Neuronal stem cell (in vitro differentiated cells): ENCODE measurements at regions not wholly inside any gene's neighbourhood (a gene's known extent, or its start where the extent isn't known, plus 50 kb on each side); places are given as distances from the start of the nearest gene placed in this dataset.

Source experiments
- DNase-seq: peaks from one replicate; pipeline ENCODE4 v3.0.0-alpha.2; 2013; ENCODE audit warnings: low spot score
- H2AFZ ChIP-seq: one replicate; pipeline ENCODE4 v1.6.1; 2013; ENCODE audit warnings: mild to moderate bottlenecking, low read length, inconsistent platforms
- H2AK5ac ChIP-seq: 2 replicates; pipeline ENCODE4 v1.6.1; 2013; ENCODE audit warnings: low read depth, mild to moderate bottlenecking, inconsistent platforms, low read length, moderate library complexity, mixed read lengths
- H2BK120ac ChIP-seq: 2 replicates; pipeline ENCODE4 v1.6.1; 2013; ENCODE audit warnings: low read depth, mild to moderate bottlenecking, inconsistent platforms, low read length, moderate library complexity, mixed read lengths
- H2BK12ac ChIP-seq: one replicate; pipeline ENCODE4 v1.6.1; 2013; ENCODE audit warnings: low read length, inconsistent platforms
- H2BK15ac ChIP-seq: 2 replicates; pipeline ENCODE4 v1.6.1; 2013; ENCODE audit warnings: mild to moderate bottlenecking, low read length, inconsistent platforms, mixed read lengths
- H2BK5ac ChIP-seq: one replicate; pipeline ENCODE4 v1.6.1; 2013; ENCODE audit warnings: inconsistent platforms, mild to moderate bottlenecking, low read length, moderate library complexity
- H3K14ac ChIP-seq: one replicate; pipeline ENCODE4 v1.6.1; 2013; ENCODE audit warnings: low read length, inconsistent platforms
- H3K18ac ChIP-seq: 2 replicates; pipeline ENCODE4 v1.6.1; 2013; ENCODE audit warnings: low read length, inconsistent platforms
- H3K23ac ChIP-seq: 2 replicates; pipeline ENCODE4 v1.6.1; 2013; ENCODE audit warnings: low read depth, mild to moderate bottlenecking, mixed read lengths, low read length, inconsistent platforms; ENCODE audit not compliant: poor library complexity
- H3K27ac ChIP-seq: replicated peaks from 3 replicates; pipeline ENCODE4 v1.5.1; 2013; ENCODE audit warnings: low read length, inconsistent platforms
- H3K27me3 ChIP-seq, 3 experiments: 2 replicates each; pipeline ENCODE4 v1.6.1; 2013; ENCODE audit warnings: low read length in 3 of 3, mild to moderate bottlenecking in 2 of 3, inconsistent platforms in 1 of 3, low read depth in 1 of 3, mixed read lengths in 1 of 3, moderate library complexity in 1 of 3; ENCODE audit not compliant: control insufficient read depth in 3 of 3, insufficient read depth in 3 of 3
- H3K36me3 ChIP-seq, 2 donors: replicated peaks in 1 of 2; 2 replicates each; pipeline ENCODE4 v1.6.1; 2013; ENCODE audit warnings: low read length in 2 of 2; ENCODE audit not compliant: control insufficient read depth in 2 of 2, insufficient read depth in 2 of 2
- H3K4ac ChIP-seq: 2 replicates; pipeline ENCODE4 v1.6.1; 2013; ENCODE audit warnings: inconsistent platforms, mild to moderate bottlenecking, low read length, moderate library complexity
- H3K4me1 ChIP-seq, 2 donors: 1 replicate in 1 of 2; 2 replicates in 1 of 2; pipeline ENCODE4 v1.6.1; 2013; ENCODE audit warnings: low read length in 2 of 2, low read depth in 1 of 2; ENCODE audit not compliant: control insufficient read depth in 2 of 2, insufficient read depth in 1 of 2
- H3K4me2 ChIP-seq: one replicate; pipeline ENCODE4 v1.6.1; 2013; ENCODE audit warnings: mild to moderate bottlenecking, low read length, inconsistent platforms; ENCODE audit not compliant: insufficient read depth, poor library complexity, severe bottlenecking
- H3K4me3 ChIP-seq, 2 donors: 2 replicates each; pipeline ENCODE4 v1.5.1; 2013; ENCODE audit warnings: low read length in 2 of 2, mild to moderate bottlenecking in 2 of 2, inconsistent platforms in 1 of 2, moderate library complexity in 1 of 2
- H3K79me1 ChIP-seq: one replicate; pipeline ENCODE4 v1.6.1; 2013; ENCODE audit warnings: low read depth, mild to moderate bottlenecking, inconsistent platforms, low read length, moderate library complexity
- H3K9ac ChIP-seq: one replicate; pipeline ENCODE4 v1.6.1; 2013; ENCODE audit warnings: mild to moderate bottlenecking, low read depth, low read length, inconsistent platforms; ENCODE audit not compliant: poor library complexity
- H3K9me3 ChIP-seq, 2 donors: replicated peaks in 1 of 2; 2 replicates each; pipeline versions ENCODE3 to v1.6.1; 2013; ENCODE audit warnings: low read length in 2 of 2, mild to moderate bottlenecking in 2 of 2, inconsistent platforms in 1 of 2, low read depth in 1 of 2, mixed read lengths in 1 of 2, moderate library complexity in 1 of 2; ENCODE audit not compliant: control insufficient read depth in 2 of 2, insufficient read depth in 1 of 2
- H4K8ac ChIP-seq: one replicate; pipeline ENCODE4 v1.6.1; 2013; ENCODE audit warnings: low read depth, mild to moderate bottlenecking, inconsistent platforms, low read length, moderate library complexity
- H4K91ac ChIP-seq: one replicate; pipeline ENCODE4 v1.6.1; 2013; ENCODE audit warnings: low read length, low read depth, mild to moderate bottlenecking, inconsistent platforms; ENCODE audit not compliant: poor library complexity
- WGBS, 2 donors: extraction: QIAGEN DNeasy Blood & Tissue Kit; methylation state at CpG; one replicate each; pipeline ENCODE4 v1.1.7; 2013; ENCODE audit warnings: missing lambda C conversion rate in 2 of 2, mixed read lengths in 1 of 2; ENCODE audit not compliant: insufficient read length in 2 of 2, insufficient replicate concordance in 1 of 2; ENCODE audit errors: extremely low coverage in 2 of 2; 5-methylcytosine and 5-hydroxymethylcytosine counted together

DNA sequence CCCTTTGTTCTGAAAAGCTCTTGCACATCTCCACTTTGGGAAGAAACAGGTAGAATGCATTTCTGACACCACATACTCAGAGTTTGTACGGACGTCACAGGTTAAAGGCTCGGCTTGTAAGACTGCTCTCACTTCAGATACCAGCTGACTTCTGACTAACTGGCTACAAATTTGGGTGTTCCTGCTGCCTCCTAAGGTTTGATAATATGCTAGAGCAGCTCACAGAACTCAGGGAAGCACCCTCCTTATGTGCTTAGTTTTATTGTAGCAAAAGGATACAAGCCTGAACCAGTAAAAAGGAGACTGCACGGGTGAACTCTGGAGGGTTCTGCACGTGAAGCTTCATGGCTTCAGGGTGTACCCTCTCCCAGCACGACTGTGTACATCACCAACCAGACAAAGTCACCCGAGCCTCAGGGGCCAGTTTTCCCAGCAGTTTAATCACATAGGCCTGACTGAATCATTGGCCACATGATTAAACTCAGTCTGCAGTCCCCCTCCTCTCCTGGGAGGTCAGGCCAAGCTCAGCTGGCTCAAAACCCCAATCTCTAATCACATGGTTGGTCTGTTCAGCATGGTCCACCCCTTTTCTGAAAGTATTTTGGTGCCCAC, 749.5 kb upstream of the RAB6C start:
- H4K91ac ChIP-seq, result no peak overlapping the region
- H3K4me2 ChIP-seq, result no peak overlapping the region
- no peak overlapping the region for H3K4ac ChIP-seq
- H2BK15ac ChIP-seq, result no peak overlapping the region
- H2AK5ac ChIP-seq, result no peak overlapping the region
- no peak overlapping the region for H2BK5ac ChIP-seq
- WGBS, 2 donors, result no CpG with 5 or more reads among the region's 7 CpGs
- H3K36me3 ChIP-seq, result no peaks in the 10 kb centered on the region
- H3K23ac ChIP-seq, result no peak overlapping the region
- no peaks in the 10 kb centered on the region for H3K27me3 ChIP-seq
- no peaks in the 10 kb centered on the region for H3K9me3 ChIP-seq
- H3K4me1 ChIP-seq, result no peaks in the 10 kb centered on the region
- DNase-seq, result no peak
- no peak overlapping the region for H3K27ac ChIP-seq
- no peak overlapping the region for H3K14ac ChIP-seq
- no peak overlapping the region for H3K18ac ChIP-seq
- no peak overlapping the region for H3K9ac ChIP-seq
- H2AFZ ChIP-seq, result no peak overlapping the region
- H2BK12ac ChIP-seq, result no peak overlapping the region
- H2BK120ac ChIP-seq, result no peak overlapping the region
- no peaks in the 10 kb centered on the region for H3K79me1 ChIP-seq
- H4K8ac ChIP-seq, result no peak overlapping the region
- H3K4me3 ChIP-seq, result no peak overlapping the region

DNA sequence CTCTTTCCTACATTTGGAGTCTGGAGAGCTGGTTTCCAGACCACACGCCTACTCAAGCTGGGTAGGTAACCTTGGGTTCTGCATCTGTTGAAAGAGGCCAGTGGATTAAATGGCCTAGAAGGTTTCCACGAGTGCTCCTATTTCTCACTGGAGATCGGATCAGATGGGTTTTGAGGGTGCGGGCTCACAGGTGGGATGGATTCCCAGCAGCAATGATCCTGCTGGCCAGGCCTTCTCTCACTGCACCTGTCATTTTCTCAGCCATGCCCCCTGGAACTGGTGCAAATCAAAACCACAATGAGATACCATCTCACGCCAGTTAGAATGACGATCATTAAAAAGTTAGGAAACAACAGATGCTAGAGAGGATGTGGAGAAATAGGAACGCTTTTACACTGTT, 747.5 kb upstream of the RAB6C start:
- H3K4me3 ChIP-seq, result no peak overlapping the region
- H3K4ac ChIP-seq, result no peak overlapping the region
- no CpG with 5 or more reads among the region's 7 CpGs for WGBS, 2 donors
- H3K79me1 ChIP-seq, result no peaks in the 10 kb centered on the region
- H2AFZ ChIP-seq, result no peak overlapping the region
- no peaks in the 10 kb centered on the region for H3K27me3 ChIP-seq
- H3K4me1 ChIP-seq, result no peaks in the 10 kb centered on the region
- no peak overlapping the region for H2BK5ac ChIP-seq
- no peak for DNase-seq
- no peak overlapping the region for H3K27ac ChIP-seq
- H2BK12ac ChIP-seq, result no peak overlapping the region
- no peak overlapping the region for H2BK120ac ChIP-seq
- H4K91ac ChIP-seq, result no peak overlapping the region
- H2BK15ac ChIP-seq, result no peak overlapping the region
- H3K4me2 ChIP-seq, result no peak overlapping the region
- no peak overlapping the region for H3K9ac ChIP-seq
- H3K14ac ChIP-seq, result no peak overlapping the region
- no peak overlapping the region for H4K8ac ChIP-seq
- H3K36me3 ChIP-seq, result no peaks in the 10 kb centered on the region
- no peak overlapping the region for H2AK5ac ChIP-seq
- no peaks in the 10 kb centered on the region for H3K9me3 ChIP-seq
- H3K18ac ChIP-seq, result no peak overlapping the region
- no peak overlapping the region for H3K23ac ChIP-seq

GRCh38 chr2:129233166-129233565, 746.3 kb upstream of the RAB6C start:
- no CpG with 5 or more reads among the region's 9 CpGs for whole genome bisulfite sequencing, 2 donors
- no peak overlapping the region for H4K91ac ChIP-seq
- no peak overlapping the region for H3K4me3 ChIP-seq
- no peaks in the 10 kb centered on the region for H3K79me1 ChIP-seq
- no peak overlapping the region for H3K23ac ChIP-seq
- H2BK12ac ChIP-seq, result no peak overlapping the region
- H3K4me1 ChIP-seq, result no peaks in the 10 kb centered on the region
- H3K4me2 ChIP-seq, result no peak overlapping the region
- no peaks in the 10 kb centered on the region for H3K27me3 ChIP-seq
- no peak overlapping the region for H2AK5ac ChIP-seq
- no peak overlapping the region for H2AFZ ChIP-seq
- DNase-seq, result no peak
- no peak overlapping the region for H3K4ac ChIP-seq
- H4K8ac ChIP-seq, result no peak overlapping the region
- H2BK15ac ChIP-seq, result no peak overlapping the region
- H2BK120ac ChIP-seq, result no peak overlapping the region
- no peak overlapping the region for H3K27ac ChIP-seq
- no peaks in the 10 kb centered on the region for H3K36me3 ChIP-seq
- no peak overlapping the region for H3K9ac ChIP-seq
- no peak overlapping the region for H3K18ac ChIP-seq
- no peak overlapping the region for H2BK5ac ChIP-seq
- H3K14ac ChIP-seq, result no peak overlapping the region
- H3K9me3 ChIP-seq, result no peaks in the 10 kb centered on the region

GRCh38 chr2:129233751-129234406, 745.6 kb upstream of the RAB6C start:
- Histone ChIP-seq H3K9ac (no peak overlapping the region), H3K18ac (no peak overlapping the region), H4K91ac (no peak overlapping the region), H2BK15ac (no peak overlapping the region), H3K4me3 (no peak overlapping the region), H3K9me3 (no peaks in the 10 kb centered on the region), H3K14ac (no peak overlapping the region), H3K4me1 (no peaks in the 10 kb centered on the region), H3K27me3 (no peaks in the 10 kb centered on the region), H3K36me3 (no peaks in the 10 kb centered on the region), H3K23ac (no peak overlapping the region), H3K27ac (no peak overlapping the region), H2AFZ (no peak overlapping the region), H2BK120ac (no peak overlapping the region), H2BK5ac (no peak overlapping the region), H3K4ac (no peak overlapping the region), H4K8ac (no peak overlapping the region), H2BK12ac (no peak overlapping the region), H2AK5ac (no peak overlapping the region), H3K79me1 (no peaks in the 10 kb centered on the region), H3K4me2 (no peak overlapping the region)
- whole genome bisulfite sequencing, 2 donors, result no CpG with 5 or more reads among the region's 6 CpGs
- DNase-seq, result peak; percentile 6
